NCI-H2227 treated with DMSO at 0.1 percent for 48 hours (cell line): ENCODE measurements at regions not wholly inside any gene's neighbourhood (a gene's known extent, or its start where the extent isn't known, plus 50 kb on each side); places are given as distances from the start of the nearest gene placed in this dataset.
"Not testable (repeated sequence)": the region's sequence is repeated elsewhere in the genome, so short reads cannot be mapped to it uniquely, and the experiment has no call there.

Experiments used
- DNase-seq: peaks from one replicate; lab custom pipeline; 2025; lab: John Stamatoyannopoulos, UW

DNA sequence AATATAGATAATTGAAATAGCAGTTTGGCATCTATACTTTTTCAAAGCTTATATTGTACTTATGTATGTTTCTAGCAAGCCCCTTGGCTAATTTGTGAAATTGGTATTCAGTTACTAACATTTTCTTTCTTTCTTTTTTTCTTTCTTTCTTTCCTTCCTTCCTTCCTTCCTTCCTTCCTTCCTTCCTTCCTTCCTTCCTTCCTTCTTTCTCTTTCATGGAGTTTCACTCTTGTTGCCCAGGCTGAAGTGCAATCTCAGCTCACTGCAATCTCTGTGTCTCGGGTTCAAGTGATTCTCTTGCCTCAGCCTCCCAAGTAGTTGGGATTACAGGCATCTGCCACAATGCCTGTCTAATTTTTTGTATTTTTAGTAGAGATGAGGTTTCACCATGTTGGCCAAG is 215.4 kb downstream of the NNT start:
- DNase-seq, result not testable (repeated sequence)

DNA sequence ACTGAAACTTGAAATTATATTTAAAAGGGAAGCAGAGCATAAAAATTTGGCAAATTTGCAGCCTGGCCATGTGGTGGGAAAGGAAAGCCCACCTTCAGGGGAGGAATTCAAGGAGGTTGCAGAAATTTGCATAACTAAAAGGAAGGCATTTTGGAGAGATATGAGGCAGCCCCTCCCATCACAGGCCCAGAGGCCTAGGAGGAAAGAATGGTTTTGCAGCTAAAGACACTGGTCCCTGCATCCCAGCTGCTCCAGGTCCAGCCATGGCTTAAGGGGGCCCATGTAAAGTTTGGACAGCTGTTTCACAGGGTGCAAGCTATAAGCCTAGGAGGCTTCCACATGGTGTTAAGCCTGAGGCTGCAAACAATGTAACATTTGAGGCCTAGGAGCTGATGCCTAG is 212.5 kb downstream of the NNT start:
- no peak for DNase-seq

DNA sequence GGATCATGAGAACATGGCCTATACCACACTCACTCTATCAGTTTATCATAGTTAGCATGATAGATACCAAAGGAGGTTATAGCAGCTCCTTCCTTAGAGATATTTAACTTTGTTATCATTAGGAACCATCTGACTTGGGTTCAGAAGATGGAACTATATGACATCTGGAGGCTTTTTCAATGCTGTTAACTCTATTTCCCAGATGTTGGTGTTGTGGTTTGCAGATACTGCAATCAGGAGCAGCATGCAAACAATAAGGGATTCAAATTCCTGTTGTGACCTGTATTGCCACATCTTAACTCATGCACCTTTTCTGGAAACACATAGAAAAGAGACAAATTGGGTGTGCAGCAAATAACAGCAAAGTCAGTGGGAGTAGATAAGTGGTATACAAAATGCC is 201.7 kb downstream of the NNT start:
- no peak for DNase-seq

- DNase-seq, result no peak
Measured at GRCh38 chr5:43804041-43804440, 201.1 kb downstream of the NNT start.

DNA sequence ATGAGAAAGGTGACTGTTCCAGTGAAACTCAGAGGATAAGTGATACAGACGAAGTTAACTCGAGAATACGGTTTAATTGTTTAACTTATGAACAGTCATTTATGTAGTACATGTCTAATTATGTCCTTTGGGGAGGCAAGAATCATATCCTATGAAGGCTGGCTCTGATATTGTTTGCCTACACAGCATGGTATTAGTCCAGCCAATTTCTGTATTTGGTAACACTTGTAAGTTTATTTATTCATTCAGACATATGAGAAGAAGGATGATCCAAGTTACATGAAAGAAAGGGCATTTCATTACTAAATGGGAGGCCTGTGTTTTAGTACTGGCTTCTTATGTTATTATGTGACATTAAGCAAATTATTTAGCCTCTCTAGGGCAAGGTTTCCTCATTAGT is 199.7 kb downstream of the NNT start:
- no peak for DNase-seq

GRCh38 chr5:43802119-43802518 is 199.1 kb downstream of the NNT start:
- no peak for DNase-seq

DNA sequence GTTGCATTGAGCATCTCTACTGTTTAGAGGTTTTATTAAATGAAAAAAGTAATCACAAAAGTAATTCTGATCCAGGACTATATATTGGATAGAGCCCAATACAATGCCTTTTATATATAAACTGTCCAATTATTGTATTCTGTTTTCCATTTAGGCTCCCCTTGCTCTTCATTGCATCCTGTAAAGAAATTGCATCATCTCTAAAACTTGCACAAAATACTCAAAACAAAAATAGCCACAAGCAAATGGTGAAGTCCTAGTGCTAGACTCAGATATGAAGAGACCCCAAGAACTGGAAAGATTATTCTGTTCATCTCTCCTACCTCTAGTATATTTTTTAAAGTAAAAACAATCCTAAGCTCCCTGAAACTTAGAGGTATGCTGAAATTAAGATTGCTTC is 195.8 kb downstream of the NNT start:
- DNase-seq, result no peak

DNA sequence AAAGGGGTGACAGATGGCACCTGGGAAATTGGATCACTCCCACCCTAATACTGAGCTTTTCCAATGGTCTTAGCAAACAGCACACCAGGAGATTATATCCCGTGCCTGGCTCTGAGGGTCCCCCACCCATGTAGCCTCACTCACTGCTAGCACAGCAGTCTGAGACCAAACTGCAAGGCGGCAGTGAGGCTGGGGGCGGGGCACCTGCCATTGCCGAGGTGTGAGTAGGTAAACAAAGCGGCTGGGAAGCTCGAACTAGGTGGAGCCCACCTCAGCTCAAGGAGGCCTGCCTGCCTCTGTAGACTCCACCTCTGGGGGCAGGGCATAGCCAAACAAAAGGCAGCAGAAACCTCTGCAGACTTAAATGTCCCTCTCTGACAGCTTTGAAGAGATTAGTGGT is 188.9 kb downstream of the NNT start:
- not testable (repeated sequence) for DNase-seq

GRCh38 chr5:43785198-43785597 is 182.2 kb downstream of the NNT start:
- no peak for DNase-seq

DNA sequence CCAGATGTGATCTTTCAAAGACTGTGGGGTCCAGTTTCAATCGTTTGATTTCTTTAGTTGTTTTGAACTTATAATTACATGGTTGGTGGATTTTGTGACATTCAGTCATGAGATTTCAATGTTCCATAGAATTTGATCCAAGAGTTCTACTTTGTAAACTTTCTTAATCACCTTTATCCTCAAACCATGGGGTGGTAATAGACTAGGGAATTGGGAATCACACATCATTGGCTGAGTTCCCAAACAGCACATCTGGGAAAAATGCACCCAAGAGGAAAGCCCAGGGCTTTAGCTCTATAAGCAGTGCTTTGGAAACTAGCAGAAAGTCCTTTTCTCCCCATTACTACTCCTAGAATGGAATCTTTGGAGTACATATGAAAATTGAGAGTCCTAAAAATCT is 177.6 kb downstream of the NNT start:
- DNase-seq, result no peak

GRCh38 chr5:43774881-43775399 is 172.0 kb downstream of the NNT start:
- no peak for DNase-seq

- DNase-seq, result no peak
Measured at GRCh38 chr5:43773478-43773844, 170.5 kb downstream of the NNT start.

- no peak for DNase-seq
Measured at GRCh38 chr5:43772764-43773477, 169.9 kb downstream of the NNT start.

DNA sequence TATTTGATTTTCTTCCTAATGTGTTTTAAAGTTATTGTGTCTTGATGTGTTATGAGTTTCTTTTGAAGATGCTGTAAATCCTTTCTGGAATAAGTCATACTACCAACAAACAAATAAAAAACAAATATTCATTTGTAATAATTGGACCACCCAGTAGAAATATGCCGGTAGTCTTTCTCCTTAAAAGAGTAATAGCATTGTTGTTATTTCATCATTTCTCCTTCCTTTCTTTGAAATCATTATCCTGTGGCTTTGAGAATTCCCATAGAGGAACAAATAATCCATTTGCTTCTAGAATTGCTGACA is 169.4 kb downstream of the NNT start:
- no peak for DNase-seq

DNA sequence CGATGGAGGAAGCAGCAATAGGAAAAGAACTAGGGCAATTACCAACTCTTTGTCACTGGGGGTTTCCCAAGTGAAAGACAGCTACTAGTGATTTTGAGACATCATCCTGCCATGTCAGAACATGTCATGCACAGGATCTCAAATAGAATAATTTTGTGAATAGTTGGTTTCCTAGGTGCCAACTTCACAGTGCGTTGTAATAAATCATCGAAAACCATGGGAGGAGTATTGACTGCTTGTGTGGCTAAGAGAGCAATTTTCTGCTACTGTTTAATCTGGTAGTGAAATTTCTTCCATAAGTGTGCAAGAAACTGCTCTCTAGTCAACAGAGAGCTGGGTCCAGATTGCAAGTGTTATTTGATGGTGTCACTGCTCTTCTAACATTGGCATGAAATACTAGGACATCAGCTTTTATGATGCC is 168.6 kb downstream of the NNT start:
- DNase-seq, result no peak

GRCh38 chr5:43769571-43770355 is 166.8 kb downstream of the NNT start:
- DNase-seq, result no peak
